NT2/D1 (cell line): ENCODE measurements at regions not wholly inside any gene's neighbourhood (a gene's known extent, or its start where the extent isn't known, plus 50 kb on each side); places are given as distances from the start of the nearest gene placed in this dataset.

ENCODE experiments used
- DNase-seq: peaks from one replicate; pipeline ENCODE4 v3.0.0-alpha.2; 2011; ENCODE audit warnings: low read depth, low spot score
- H3K27me3 ChIP-seq: 2 replicates; pipeline ENCODE4 v1.6.0; 2011; ENCODE audit warnings: mild to moderate bottlenecking; ENCODE audit not compliant: insufficient read length, insufficient read depth
- H3K36me3 ChIP-seq: 2 replicates; pipeline ENCODE4 v1.6.1; 2011; ENCODE audit warnings: mild to moderate bottlenecking, low read length, mixed read lengths; ENCODE audit not compliant: insufficient read depth, insufficient read length
- H3K4me1 ChIP-seq: 2 replicates; pipeline ENCODE4 v1.5.1; 2011; ENCODE audit not compliant: insufficient read depth, insufficient read length
- H3K4me3 ChIP-seq: 2 replicates; pipeline ENCODE4 v1.5.1; 2011; ENCODE audit warnings: low read depth; ENCODE audit not compliant: insufficient read length
- H3K9ac ChIP-seq: 2 replicates; pipeline ENCODE4 v1.6.0; 2011; ENCODE audit warnings: low read depth; ENCODE audit not compliant: insufficient read length
- H3K9me3 ChIP-seq: 2 replicates; pipeline ENCODE4 v1.5.1; 2011; ENCODE audit warnings: mild to moderate bottlenecking, low read length; ENCODE audit not compliant: insufficient read depth
- SUZ12 ChIP-seq: IDR thresholded peaks from 2 replicates; pipeline ENCODE4 v1.6.1; 2011; ENCODE audit not compliant: insufficient read length, insufficient read depth; ENCODE audit errors: extremely low read depth
- YY1 ChIP-seq: IDR thresholded peaks from 2 replicates; pipeline ENCODE4 v1.6.1; 2011; ENCODE audit not compliant: insufficient read length, insufficient read depth
- ZNF274 ChIP-seq: IDR thresholded peaks from 2 replicates; pipeline ENCODE4 v1.6.1; 2011; ENCODE audit warnings: mild to moderate bottlenecking, low read depth, low read length

- TF ChIP-seq SUZ12 (no peak), ZNF274 (no peak)
- no peak overlapping the region for H3K9ac ChIP-seq
- DNase-seq, result no peak
- H3K36me3 ChIP-seq, result no peaks in the 10 kb centered on the region
- no peak overlapping the region for H3K4me3 ChIP-seq
- H3K9me3 ChIP-seq, result peaks cover 12% of the 10 kb centered on the region; the same call in 1 of the 2 replicates
- no peaks in the 10 kb centered on the region for H3K27me3 ChIP-seq
- no peaks in the 10 kb centered on the region for H3K4me1 ChIP-seq
These were observed 199.7 kb upstream of the CHRNA7 start for GRCh38 chr15:31830591-31830990.

- no peak overlapping the region for H3K4me3 ChIP-seq
- H3K27me3 ChIP-seq, result no peaks in the 10 kb centered on the region
- no peaks in the 10 kb centered on the region for H3K36me3 ChIP-seq
- H3K4me1 ChIP-seq, result no peaks in the 10 kb centered on the region
- DNase-seq, result no peak
- peaks cover 12% of the 10 kb centered on the region; the same call in 1 of the 2 replicates for H3K9me3 ChIP-seq
- TF ChIP-seq SUZ12 (no peak), ZNF274 (no peak), YY1 (no peak)
- no peak overlapping the region for H3K9ac ChIP-seq
These were observed 198.7 kb upstream of the CHRNA7 start for GRCh38 chr15:31831596-31831995.

GRCh38 chr15:31834654-31835053 lies 195.7 kb upstream of the CHRNA7 start:
- Histone ChIP-seq H3K36me3 (no peaks in the 10 kb centered on the region), H3K4me1 (no peaks in the 10 kb centered on the region), H3K27me3 (no peaks in the 10 kb centered on the region), H3K9ac (no peak overlapping the region), H3K4me3 (no peak overlapping the region), H3K9me3 (peaks cover 12% of the 10 kb centered on the region; the same call in 1 of the 2 replicates)
- TF ChIP-seq ZNF274, result no peak
- TF ChIP-seq YY1, result no peak
- no peak for DNase-seq

GRCh38 chr15:31839388-31839787 lies 190.9 kb upstream of the CHRNA7 start:
- Histone ChIP-seq H3K36me3 (no peaks in the 10 kb centered on the region), H3K9me3 (no peaks in the 10 kb centered on the region), H3K4me3 (no peak overlapping the region), H3K4me1 (no peaks in the 10 kb centered on the region), H3K27me3 (no peaks in the 10 kb centered on the region), H3K9ac (no peak overlapping the region)
- TF ChIP-seq SUZ12 (no peak), YY1 (no peak), ZNF274 (no peak)
- DNase-seq, result no peak

- H3K4me3 ChIP-seq, result no peak overlapping the region
- DNase-seq, result no peak
- no peaks in the 10 kb centered on the region for H3K36me3 ChIP-seq
- no peaks in the 10 kb centered on the region for H3K9me3 ChIP-seq
- no peaks in the 10 kb centered on the region for H3K27me3 ChIP-seq
- H3K9ac ChIP-seq, result no peak overlapping the region
- no peak for TF ChIP-seq ZNF274
- TF ChIP-seq YY1, result no peak
- TF ChIP-seq SUZ12, result no peak
- H3K4me1 ChIP-seq, result no peaks in the 10 kb centered on the region
These were observed 189.4 kb upstream of the CHRNA7 start for GRCh38 chr15:31840849-31841476.

- Histone ChIP-seq H3K4me3 (no peak overlapping the region), H3K9ac (no peak overlapping the region), H3K27me3 (no peaks in the 10 kb centered on the region), H3K4me1 (no peaks in the 10 kb centered on the region), H3K9me3 (no peaks in the 10 kb centered on the region), H3K36me3 (no peaks in the 10 kb centered on the region)
- TF ChIP-seq SUZ12, result no peak
- TF ChIP-seq YY1, result no peak
- TF ChIP-seq ZNF274, result no peak
- no peak for DNase-seq
These were observed 187.7 kb upstream of the CHRNA7 start for GRCh38 chr15:31842532-31843195.

- TF ChIP-seq YY1, result no peak
- TF ChIP-seq ZNF274, result no peak
- TF ChIP-seq SUZ12, result no peak
- no peak overlapping the region for H3K4me3 ChIP-seq
- DNase-seq, result no peak
These were observed 186.8 kb upstream of the CHRNA7 start for GRCh38 chr15:31843426-31844055.

More at GRCh38 chr15:31843426-31844055, 186.8 kb upstream of the CHRNA7 start:
- no peak overlapping the region for H3K9ac ChIP-seq
- H3K9me3 ChIP-seq, result no peaks in the 10 kb centered on the region
- H3K36me3 ChIP-seq, result no peaks in the 10 kb centered on the region
- no peaks in the 10 kb centered on the region for H3K4me1 ChIP-seq
- no peaks in the 10 kb centered on the region for H3K27me3 ChIP-seq
